Subcutaneous abdominal adipose tissue (tissue), 5 donors: ENCODE measurements at regions not wholly inside any gene's neighbourhood (a gene's known extent, or its start where the extent isn't known, plus 50 kb on each side); places are given as distances from the start of the nearest gene placed in this dataset.

Source experiments
- H3K27ac ChIP-seq: one replicate; pipeline ENCODE4 v1.7.0; 2013; ENCODE audit warnings: low read depth, mild to moderate bottlenecking, inconsistent platforms, low read length, moderate library complexity
- H3K27me3 ChIP-seq, 5 donors: one replicate each; pipeline ENCODE4 v1.7.0; 2013; ENCODE audit warnings: low read length in 5 of 5, inconsistent platforms in 1 of 5; ENCODE audit not compliant: control insufficient read depth in 5 of 5, insufficient read depth in 4 of 5
- H3K36me3 ChIP-seq, 5 donors: one replicate each; pipeline ENCODE4 v1.7.0; 2013; ENCODE audit warnings: low read length in 5 of 5; ENCODE audit not compliant: control insufficient read depth in 5 of 5, insufficient read depth in 5 of 5
- H3K4me1 ChIP-seq, 5 donors: one replicate each; pipeline ENCODE4 v1.7.0; 2013; ENCODE audit warnings: low read length in 5 of 5, mild to moderate bottlenecking in 3 of 5, moderate library complexity in 1 of 5; ENCODE audit not compliant: control insufficient read depth in 5 of 5, insufficient read depth in 5 of 5
- H3K4me3 ChIP-seq, 5 donors: one replicate each; pipeline ENCODE4 v1.7.0; 2013; ENCODE audit warnings: low read length in 5 of 5, low read depth in 1 of 5
- H3K9ac ChIP-seq, 5 donors: one replicate each; pipeline ENCODE4 v1.7.0; 2013; ENCODE audit warnings: low read length in 5 of 5, mild to moderate bottlenecking in 4 of 5, moderate library complexity in 3 of 5
- H3K9me3 ChIP-seq, 5 donors: one replicate each; pipeline ENCODE4 v1.7.0; 2013; ENCODE audit warnings: low read length in 5 of 5; ENCODE audit not compliant: control insufficient read depth in 5 of 5
- donor health status: healthy.
- donor health status: healthy.
- donor health status: healthy.
- donor health status: healthy.
- donor health status: healthy.

DNA sequence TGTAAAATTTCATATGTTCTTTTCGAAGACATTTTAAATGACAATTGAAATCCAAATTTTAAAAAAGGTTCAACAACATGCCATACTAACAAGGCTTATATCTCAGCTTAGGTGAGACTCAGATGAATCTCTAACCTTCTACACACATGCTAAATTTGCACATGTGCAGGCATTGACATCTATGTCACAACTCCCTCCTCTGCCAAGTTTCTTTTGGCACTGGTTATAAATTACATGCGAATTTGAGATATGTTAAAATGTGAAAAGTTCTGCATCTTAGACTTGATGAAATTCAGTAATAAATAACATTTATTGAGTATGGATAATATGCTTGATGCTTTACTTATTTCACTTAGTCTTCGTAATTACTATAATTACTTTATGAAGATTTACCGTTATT lies 234.3 kb downstream of the TLE4 start:
- Histone ChIP-seq H3K9ac (no peak overlapping the region), H3K27ac (no peak overlapping the region), H3K27me3 (no peaks in the 10 kb centered on the region), H3K9me3 (no peaks in the 10 kb centered on the region), H3K36me3 (no peaks in the 10 kb centered on the region), H3K4me1 (peaks cover 0 to 5% (median 0%) of the 10 kb centered on the region in 5 donors), H3K4me3 (no peak overlapping the region)

DNA sequence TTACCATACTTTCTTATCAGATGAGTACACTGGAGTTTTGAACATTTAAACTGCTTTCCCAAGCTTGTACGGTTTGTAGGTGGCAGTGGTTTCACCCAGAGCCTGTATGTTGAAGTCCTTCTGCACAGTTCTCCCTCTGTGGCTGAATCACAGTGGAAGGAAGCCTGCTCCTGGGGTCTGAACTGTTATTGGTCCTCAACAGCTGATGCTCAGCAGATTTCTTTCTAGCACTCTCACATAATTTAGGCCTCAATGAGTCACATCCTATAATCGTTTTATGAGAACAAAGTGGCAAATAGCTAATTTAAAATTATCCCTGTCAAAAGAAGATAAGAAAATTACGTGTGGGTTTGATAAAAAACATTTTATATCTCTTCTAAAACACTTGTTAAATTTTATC lies 229.7 kb downstream of the TLE4 start:
- Histone ChIP-seq H3K4me3 (no peak overlapping the region), H3K4me1 (no peaks in the 10 kb centered on the region), H3K36me3 (no peaks in the 10 kb centered on the region), H3K9ac (no peak overlapping the region), H3K27me3 (no peaks in the 10 kb centered on the region), H3K27ac (no peak overlapping the region), H3K9me3 (no peaks in the 10 kb centered on the region)

DNA sequence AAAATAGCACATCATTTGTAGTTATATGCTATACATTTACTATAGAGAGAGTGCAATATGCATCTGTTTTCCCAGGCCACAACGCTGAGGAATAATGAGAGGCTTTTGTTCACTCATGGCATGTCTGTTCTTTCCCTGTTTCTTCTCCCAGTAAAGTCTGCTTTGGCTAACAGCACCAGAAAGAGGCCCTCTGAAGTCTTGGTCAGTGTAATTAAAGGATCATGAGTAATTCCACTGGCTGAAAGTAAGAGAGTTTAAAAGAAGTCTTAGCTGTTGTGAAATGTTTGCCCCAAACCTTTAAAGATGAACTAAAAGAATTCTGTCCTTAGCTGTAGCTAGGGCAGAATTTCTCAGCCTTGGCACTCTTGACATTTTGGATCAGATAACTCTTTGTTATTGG lies 228.8 kb downstream of the TLE4 start:
- Histone ChIP-seq H3K9ac (no peak overlapping the region), H3K27me3 (no peaks in the 10 kb centered on the region), H3K4me3 (no peak overlapping the region), H3K27ac (no peak overlapping the region), H3K9me3 (no peaks in the 10 kb centered on the region), H3K4me1 (no peaks in the 10 kb centered on the region), H3K36me3 (no peaks in the 10 kb centered on the region)

DNA sequence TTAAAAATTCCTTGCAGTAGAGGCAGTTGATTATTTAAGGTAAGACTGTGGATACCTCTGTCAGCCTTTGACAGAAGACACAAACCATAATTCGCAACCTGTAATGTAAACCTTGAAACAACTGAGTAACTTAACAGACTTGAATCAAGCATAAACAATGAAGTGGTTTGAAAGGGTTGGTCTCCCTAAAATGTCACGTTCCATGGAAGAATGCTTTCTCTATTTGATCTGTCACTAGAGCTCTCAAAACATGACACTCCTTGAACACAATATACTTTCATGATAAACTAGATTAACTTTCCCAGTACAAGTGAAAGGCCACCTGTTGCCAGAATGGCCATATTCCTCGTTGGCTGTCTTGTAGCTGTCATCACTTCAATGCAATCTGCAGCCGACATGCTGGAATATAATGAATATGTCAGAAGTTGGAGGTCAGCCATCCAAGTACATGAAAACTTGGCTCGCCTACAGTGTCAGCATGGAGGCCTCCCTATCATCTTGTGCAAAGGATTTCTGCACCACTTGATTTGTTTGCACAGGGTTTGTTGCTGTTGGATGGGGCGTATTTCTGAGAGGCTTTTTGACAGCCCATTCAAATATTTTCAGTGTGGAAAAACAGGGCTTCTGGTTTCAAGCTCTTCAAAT lies 228.0 kb downstream of the TLE4 start:
- Histone ChIP-seq H3K9ac (no peak overlapping the region), H3K27me3 (no peaks in the 10 kb centered on the region), H3K36me3 (no peaks in the 10 kb centered on the region), H3K4me3 (no peak overlapping the region), H3K9me3 (no peaks in the 10 kb centered on the region), H3K27ac (no peak overlapping the region), H3K4me1 (no peaks in the 10 kb centered on the region)

DNA sequence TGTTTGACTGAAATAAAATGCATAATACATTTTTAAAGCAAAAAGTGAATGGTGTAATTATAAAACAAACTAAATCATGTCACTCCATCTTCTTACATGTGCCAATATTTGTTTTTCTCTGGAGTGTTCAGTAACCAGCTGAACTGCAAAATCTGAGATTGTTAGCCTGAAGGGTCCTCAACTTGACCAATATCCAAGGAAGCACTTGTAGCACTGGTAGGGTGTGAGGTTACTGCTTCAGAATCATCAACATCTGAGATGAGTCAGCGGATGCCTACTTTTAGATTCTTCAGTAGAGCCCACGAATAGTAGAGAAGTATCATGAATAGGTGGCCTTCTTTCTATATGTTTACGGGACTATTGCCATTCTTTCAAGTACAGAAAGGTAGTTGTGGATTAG lies 226.7 kb downstream of the TLE4 start:
- H3K27me3 ChIP-seq: no peaks in the 10 kb centered on the region
- H3K9me3 ChIP-seq: no peaks in the 10 kb centered on the region
- no peak overlapping the region for H3K27ac ChIP-seq
- H3K9ac ChIP-seq: no peak overlapping the region
- no peaks in the 10 kb centered on the region for H3K36me3 ChIP-seq
- no peaks in the 10 kb centered on the region for H3K4me1 ChIP-seq
- H3K4me3 ChIP-seq: no peak overlapping the region

DNA sequence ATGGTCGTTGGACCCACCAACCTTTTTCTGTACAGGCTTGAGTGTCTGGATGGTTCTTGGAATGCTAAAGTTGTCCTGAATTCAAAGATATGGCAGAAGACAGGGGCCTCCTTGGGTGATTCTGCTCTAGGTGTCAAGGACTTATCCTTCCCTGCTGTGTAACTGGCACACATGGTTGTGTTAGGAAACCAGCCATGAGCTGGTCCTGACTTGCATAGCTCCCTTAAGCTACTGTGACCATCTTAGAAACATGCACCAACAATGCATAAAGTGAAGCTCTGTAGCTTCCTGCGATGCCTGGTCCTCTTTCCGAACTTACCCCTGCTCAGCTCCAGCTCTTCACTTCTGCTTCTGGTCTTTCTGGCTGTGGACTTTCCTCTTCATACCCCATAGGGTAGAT lies 224.6 kb downstream of the TLE4 start:
- H3K9me3 ChIP-seq: no peaks in the 10 kb centered on the region

DNA sequence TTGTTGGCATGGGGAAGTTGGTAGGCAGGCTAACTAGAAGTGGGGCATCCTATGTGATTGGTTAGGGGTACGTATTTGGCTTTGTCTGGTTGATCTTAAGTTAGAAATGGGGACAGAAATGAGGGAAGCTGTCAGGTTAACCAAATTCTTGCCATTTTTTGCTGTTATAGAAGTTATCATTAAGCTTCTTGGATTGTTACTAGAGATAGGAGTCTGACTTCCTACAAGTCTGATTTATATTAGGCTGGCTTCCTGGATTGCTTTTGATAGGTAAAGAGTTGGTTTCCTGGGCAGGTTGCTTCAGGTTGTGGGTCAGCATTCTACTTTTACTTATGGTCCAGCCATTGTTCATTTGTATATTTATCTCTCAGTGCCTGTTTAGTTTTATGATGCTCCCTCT lies 216.9 kb downstream of the TLE4 start:
- Histone ChIP-seq H3K36me3 (no peaks in the 10 kb centered on the region), H3K4me3 (no peak overlapping the region), H3K27ac (no peak overlapping the region), H3K27me3 (no peaks in the 10 kb centered on the region), H3K9ac (no peak overlapping the region), H3K4me1 (no peaks in the 10 kb centered on the region), H3K9me3 (peaks cover 0 to 4% (median 0%) of the 10 kb centered on the region in 5 donors)

More for the DNA sequence above, 224.6 kb downstream of the TLE4 start:
- Histone ChIP-seq H3K4me3 (no peak overlapping the region), H3K36me3 (no peaks in the 10 kb centered on the region), H3K27ac (no peak overlapping the region), H3K27me3 (no peaks in the 10 kb centered on the region), H3K9ac (no peak overlapping the region), H3K4me1 (no peaks in the 10 kb centered on the region)

DNA sequence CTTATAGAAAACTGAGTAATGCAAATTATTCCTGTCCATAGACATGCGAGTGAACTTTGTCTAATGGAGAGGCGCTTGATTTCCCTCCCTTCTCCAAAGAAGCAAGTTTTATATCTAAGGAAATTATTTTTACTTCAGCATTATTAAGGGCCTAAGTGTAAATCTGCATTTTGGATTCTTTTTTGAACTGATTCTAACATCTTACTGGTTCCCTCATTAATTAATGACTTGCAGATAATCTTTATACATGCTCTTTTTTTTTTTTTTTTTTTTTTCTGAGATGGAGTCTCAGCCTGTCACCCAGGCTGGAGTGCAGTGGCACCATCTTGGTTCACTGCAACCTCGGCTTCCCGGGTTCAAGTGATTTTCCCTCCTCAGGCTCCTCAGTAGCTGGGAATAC lies 209.5 kb downstream of the TLE4 start:
- Histone ChIP-seq H3K27ac (no peak overlapping the region), H3K27me3 (no peaks in the 10 kb centered on the region), H3K4me1 (no peaks in the 10 kb centered on the region), H3K4me3 (no peak overlapping the region), H3K36me3 (no peaks in the 10 kb centered on the region), H3K9me3 (no peaks in the 10 kb centered on the region), H3K9ac (no peak overlapping the region)

DNA sequence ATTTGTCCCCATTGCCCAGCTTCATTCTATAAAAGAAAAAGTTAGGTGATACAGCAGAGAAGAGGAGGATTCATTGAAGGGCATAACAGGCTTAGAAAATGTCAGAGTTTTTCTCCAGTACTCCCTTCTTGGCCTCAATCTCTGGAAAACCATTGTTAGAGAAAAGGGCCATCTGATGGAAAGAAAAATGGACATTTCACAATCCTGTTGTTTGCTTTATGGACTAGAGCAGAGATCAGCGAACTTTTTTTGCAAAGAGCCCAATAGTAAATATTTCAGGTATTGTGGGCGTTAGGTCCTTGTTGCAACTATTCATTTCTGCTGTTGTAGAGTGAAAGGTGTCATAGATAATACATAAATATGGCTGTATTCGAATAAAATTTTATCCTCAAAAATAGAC lies 208.8 kb downstream of the TLE4 start:
- no peak overlapping the region for H3K27ac ChIP-seq
- no peaks in the 10 kb centered on the region for H3K27me3 ChIP-seq
- H3K36me3 ChIP-seq: no peaks in the 10 kb centered on the region
- H3K4me3 ChIP-seq: no peak overlapping the region
- no peaks in the 10 kb centered on the region for H3K9me3 ChIP-seq
- no peak overlapping the region for H3K9ac ChIP-seq
- H3K4me1 ChIP-seq: no peaks in the 10 kb centered on the region

DNA sequence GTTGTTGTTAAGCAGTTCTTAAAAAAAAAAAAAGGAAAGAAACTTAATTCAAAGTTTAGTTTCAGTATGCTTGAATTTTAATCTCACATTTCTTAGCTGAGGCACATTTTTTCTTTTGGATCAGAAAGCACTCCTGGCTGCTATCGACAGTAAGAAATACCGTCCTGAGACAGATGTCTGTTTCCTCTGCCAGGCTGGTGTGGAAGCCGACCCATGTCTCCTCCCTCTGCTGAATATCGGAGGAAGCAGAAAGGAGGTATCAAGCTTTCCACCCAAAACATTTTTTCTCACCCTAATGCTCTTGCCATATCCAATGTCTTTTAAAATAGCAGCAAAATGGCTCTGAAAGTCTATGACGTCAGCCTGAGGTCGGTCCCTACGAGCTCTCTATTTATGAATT lies 208.1 kb downstream of the TLE4 start:
- Histone ChIP-seq H3K27me3 (no peaks in the 10 kb centered on the region), H3K4me1 (no peaks in the 10 kb centered on the region), H3K27ac (no peak overlapping the region), H3K9ac (no peak overlapping the region), H3K9me3 (no peaks in the 10 kb centered on the region), H3K4me3 (no peak overlapping the region), H3K36me3 (no peaks in the 10 kb centered on the region)

DNA sequence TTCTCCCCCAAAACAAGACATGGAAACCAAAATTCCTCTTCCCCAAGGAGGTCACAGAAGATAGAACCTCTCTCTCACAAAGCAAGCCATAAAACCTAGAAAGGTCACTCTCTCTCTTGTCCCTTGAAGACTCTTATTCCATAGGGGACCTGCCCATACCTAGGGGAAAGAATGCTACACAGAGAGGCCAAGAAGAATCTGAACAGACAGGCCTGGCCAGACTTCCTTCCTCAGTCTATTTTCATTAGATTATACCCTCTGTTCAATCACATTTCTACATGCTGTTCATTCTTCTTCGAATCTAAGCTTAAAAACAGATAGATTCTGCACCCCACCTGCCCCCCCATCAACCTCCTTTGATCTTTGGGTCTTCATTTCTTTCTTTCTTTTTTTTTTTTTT lies 206.8 kb downstream of the TLE4 start:
- no peaks in the 10 kb centered on the region for H3K27me3 ChIP-seq
- H3K4me3 ChIP-seq: no peak overlapping the region
- no peak overlapping the region for H3K27ac ChIP-seq
- H3K9ac ChIP-seq: no peak overlapping the region
- no peaks in the 10 kb centered on the region for H3K4me1 ChIP-seq
- H3K9me3 ChIP-seq: no peaks in the 10 kb centered on the region
- H3K36me3 ChIP-seq: no peaks in the 10 kb centered on the region
